NCI-H187 (cell line): ENCODE measurements at regions not wholly inside any gene's neighbourhood (a gene's known extent, or its start where the extent isn't known, plus 50 kb on each side); places are given as distances from the start of the nearest gene placed in this dataset.

Experiments
- DNase-seq, 2 experiments: peaks; one replicate each; lab custom pipeline; 2025; lab: John Stamatoyannopoulos, UW

DNA sequence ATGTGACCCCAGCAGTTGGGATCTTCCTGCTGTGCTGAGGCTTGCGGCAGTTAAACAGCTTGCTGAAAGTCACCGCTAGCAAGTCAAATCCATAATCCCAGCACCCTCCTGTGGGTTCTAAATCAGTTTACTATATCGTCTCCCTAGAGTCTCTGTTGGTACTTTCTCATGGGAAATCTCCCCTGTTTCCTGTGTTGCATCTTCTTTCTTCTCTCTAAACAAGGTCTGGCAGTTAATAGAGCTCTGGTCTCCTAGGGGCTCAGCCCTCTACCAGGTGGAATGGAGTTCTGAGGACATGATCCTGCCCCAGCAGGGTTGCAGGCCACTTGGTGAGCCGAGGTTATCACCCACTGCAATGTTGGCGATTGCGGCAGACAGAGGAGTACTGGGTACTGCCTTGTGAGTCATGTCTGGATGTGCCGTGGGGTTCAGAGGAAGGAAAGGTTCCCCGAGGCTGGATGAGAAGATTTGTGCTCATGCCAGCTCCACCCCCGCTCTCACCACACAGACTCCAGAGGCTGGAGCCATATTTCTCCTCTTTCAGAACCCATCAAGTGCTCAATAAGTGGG, 59.4 kb upstream of the SIX2 start:
- no peak for DNase-seq

DNA sequence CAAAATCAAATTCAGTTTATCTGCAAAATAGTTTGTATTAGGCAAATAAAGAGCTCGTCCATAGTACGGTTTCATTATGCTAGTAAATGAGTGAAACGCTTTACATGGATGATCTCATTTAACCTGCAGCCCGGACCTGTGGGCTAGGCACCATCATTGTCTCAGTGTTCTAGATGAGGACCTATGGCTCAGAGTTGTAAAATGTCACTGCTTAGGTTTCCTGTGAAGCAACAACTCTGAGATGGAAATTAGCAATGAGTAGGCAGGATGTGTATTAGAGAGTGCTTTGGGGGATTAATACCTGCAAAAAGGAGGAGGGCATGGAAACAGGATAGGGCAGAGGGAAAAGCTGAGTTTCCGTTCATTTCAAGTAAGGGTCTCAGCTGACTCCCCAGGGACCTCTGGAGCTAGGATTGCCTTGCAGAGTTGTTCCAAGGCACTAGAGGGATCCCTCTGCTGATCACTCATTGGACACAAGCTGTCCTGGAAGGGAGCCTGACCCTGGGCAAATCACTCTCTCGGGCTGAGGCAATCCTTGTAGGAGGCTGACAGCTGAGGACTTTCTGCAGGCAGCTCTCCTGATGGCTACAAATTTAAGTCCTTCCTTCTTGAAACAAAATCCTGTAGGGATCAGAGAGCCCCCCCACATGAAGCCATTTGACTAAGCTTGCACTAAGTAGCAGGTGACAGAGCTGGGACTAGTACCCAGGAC, 58.8 kb upstream of the SIX2 start:
- no peak for DNase-seq
